ENCODE measurements at regions not wholly inside any gene's neighbourhood (a gene's known extent, or its start where the extent isn't known, plus 50 kb on each side); places are given as distances from the start of the nearest gene placed in this dataset.

DNA sequence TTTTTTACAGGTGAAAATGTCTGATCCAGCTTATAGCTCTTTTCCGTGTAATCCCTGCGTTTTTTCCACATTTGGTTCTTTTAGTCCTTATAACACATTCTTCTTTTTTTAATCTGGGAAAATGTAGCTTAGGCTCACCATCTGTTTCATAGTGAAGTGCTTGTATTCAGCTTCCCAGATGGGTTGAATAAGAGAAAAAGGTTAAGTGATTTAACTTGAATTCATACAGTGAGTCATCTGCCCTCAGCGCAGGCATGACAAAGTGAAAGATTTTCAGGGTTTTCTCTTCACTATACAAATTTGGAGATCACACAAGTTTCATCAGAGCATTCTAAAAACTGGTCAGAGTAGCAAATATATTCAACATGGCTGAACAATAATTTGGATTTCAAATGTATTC, 224.8 kb downstream of the SPRY2 start:
- DNase-seq (no peak), ATAC-seq (no peak)
- intact Hi-C loops (cut with DNase I, micrococcal nuclease): no loop called here
- POLR2A ChIA-PET: no interaction called here
- peaks cover 2% of the 10 kb centered on the region for H3K4me1 Mint-ChIP-seq
- CTCF ChIA-PET: interaction anchor here (1.2 kb wide), 1 partner anchor 35 kb away, joined by 3 read pairs; no protein-coding TSS in a partner anchor
- H3K36me3 Mint-ChIP-seq (ENCODE audit: low read depth): no peaks in the 10 kb centered on the region
- H3K27me3 Mint-ChIP-seq: no peaks in the 10 kb centered on the region
- H3K9me3 Mint-ChIP-seq (ENCODE audit: low read depth): no peaks in the 10 kb centered on the region
- no peak overlapping the region for H3K4me3 Mint-ChIP-seq
- no peak overlapping the region for H3K27ac Mint-ChIP-seq

DNA sequence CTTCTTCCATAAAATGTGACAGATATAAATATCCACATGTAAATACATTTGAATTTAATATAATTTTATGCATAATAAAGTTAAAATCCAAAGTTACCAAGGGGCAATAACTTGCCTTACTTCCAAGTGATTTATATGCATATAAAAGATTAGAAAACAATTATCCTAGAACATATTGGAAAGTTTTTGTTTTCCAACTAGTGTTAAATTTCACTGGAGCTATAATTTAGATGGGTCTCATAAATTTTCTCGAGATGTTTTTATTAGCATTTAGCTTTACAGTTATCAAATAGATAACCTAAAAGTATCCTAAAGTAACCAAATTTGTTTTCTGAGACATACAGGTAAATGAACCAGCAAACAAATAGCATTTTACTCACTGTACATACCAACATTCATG, 225.3 kb downstream of the SPRY2 start:
- POLR2A ChIA-PET: no interaction called here
- no peaks in the 10 kb centered on the region for H3K36me3 Mint-ChIP-seq (ENCODE audit: low read depth)
- no peak overlapping the region for H3K27ac Mint-ChIP-seq
- no peak for DNase-seq
- no peaks in the 10 kb centered on the region for H3K27me3 Mint-ChIP-seq
- intact Hi-C loops (cut with DNase I, micrococcal nuclease): no loop called here
- no peaks in the 10 kb centered on the region for H3K9me3 Mint-ChIP-seq (ENCODE audit: low read depth)
- H3K4me3 Mint-ChIP-seq: no peak overlapping the region
- CTCF ChIA-PET: interaction anchor here (1.2 kb wide), 1 partner anchor 35 kb away, joined by 3 read pairs; no protein-coding TSS in a partner anchor
- ATAC-seq: no peak
- H3K4me1 Mint-ChIP-seq: peaks cover 2% of the 10 kb centered on the region

DNA sequence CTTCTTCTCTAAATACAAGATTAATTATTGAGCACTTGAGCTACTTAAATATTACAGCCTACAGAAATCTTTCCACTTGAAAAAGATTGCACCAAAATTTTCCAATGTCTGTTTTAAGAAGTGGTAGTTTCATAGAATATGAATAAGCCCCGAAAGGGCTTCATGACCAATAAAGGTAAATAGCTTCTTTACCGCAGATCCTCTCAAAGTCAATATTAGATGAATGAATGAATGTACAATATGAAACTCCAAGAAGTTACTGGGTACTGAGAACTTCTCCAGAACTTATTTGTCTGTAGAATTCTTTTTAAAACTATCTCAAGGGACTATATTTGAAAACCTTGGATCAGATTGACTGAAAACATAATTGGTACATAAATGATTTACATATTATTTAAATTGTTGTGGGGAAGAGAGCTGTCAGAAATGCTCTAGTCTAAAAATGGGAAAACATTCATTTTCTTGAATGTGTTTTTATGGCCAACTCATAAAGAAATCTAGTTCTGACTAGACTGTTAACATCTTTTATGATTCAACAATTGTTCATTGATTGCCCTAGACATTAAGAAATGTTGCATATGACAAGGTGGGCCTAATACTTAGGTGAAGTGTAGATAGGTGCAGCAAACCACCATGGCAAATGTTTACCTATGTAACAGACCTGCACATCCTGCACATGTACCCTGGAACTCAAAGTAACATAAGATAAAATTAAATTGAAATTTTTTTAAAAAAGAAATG, 227.0 kb downstream of the SPRY2 start:
- ChIA-PET CTCF (interaction anchor here (1.5 kb wide), 1 partner anchor 16 kb away, joined by 3 read pairs; no protein-coding TSS in a partner anchor), POLR2A (no interaction called here)
- ATAC-seq (no peak), DNase-seq (no peak)
- no peaks in the 10 kb centered on the region for H3K27me3 Mint-ChIP-seq
- intact Hi-C loops (cut with DNase I, micrococcal nuclease): no loop called here
- H3K27ac Mint-ChIP-seq: no peak overlapping the region
- no peaks in the 10 kb centered on the region for H3K9me3 Mint-ChIP-seq (ENCODE audit: low read depth)
- no peak overlapping the region for H3K4me3 Mint-ChIP-seq
- H3K36me3 Mint-ChIP-seq (ENCODE audit: low read depth): no peaks in the 10 kb centered on the region
- H3K4me1 Mint-ChIP-seq: peaks cover 2% of the 10 kb centered on the region

DNA sequence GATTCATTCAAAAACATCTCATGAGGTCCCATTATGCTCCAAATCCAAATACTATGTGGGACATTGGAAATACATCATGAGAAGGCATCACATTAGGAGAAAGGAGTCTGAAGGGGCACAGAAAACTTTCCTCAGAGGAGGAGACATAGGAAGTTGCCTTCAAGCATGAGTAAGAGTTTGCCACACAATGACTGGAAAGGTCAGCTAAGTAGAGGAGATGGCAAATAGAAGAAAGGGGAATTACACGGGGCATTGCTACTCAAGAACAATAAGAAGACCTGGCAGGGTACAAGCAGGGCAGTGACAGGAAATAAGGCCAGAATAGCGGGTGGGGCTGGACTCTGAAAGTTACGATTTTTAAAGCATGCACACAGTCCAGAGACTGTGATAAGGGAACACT, 231.6 kb downstream of the SPRY2 start:
- ChIA-PET POLR2A (no interaction called here), CTCF (interaction anchor here (0.7 kb wide), 1 partner anchor 14 kb away, joined by 3 read pairs; no protein-coding TSS in a partner anchor)
- Mint-ChIP-seq H3K4me1 (no peaks in the 10 kb centered on the region), H3K4me3 (no peak overlapping the region), H3K36me3 (ENCODE audit: low read depth) (no peaks in the 10 kb centered on the region), H3K27me3 (peaks cover 2% of the 10 kb centered on the region), H3K27ac (no peak overlapping the region), H3K9me3 (ENCODE audit: low read depth) (no peaks in the 10 kb centered on the region)
- ATAC-seq: no peak
- intact Hi-C loops (cut with DNase I, micrococcal nuclease): no loop called here
- DNase-seq: no peak

DNA sequence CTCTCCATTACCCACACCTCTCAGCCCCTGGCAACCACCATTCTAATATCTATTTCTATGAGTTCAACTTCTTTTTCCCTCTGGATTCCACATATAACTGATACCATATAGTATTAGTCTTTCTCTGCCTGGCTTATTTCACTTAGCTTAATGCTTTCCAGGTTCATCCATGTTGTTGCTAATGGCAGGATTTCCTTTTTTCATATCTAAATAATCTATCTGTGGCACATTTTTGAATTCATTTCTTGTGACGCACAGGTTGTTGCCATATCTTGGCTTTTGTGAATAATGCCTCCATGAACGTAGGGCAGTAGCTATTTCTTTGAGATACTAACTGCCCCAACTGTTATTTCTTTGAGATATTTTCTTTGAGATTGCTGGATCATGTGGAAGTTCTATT, 235.6 kb downstream of the SPRY2 start:
- H3K27ac Mint-ChIP-seq: no peak overlapping the region
- H3K27me3 Mint-ChIP-seq: peaks cover 2% of the 10 kb centered on the region
- no peak for DNase-seq
- no peaks in the 10 kb centered on the region for H3K9me3 Mint-ChIP-seq (ENCODE audit: low read depth)
- CTCF ChIA-PET: no interaction called here
- intact Hi-C loops (cut with DNase I, micrococcal nuclease): no loop called here
- no peaks in the 10 kb centered on the region for H3K4me1 Mint-ChIP-seq
- no peak overlapping the region for H3K4me3 Mint-ChIP-seq
- POLR2A ChIA-PET: no interaction called here
- no peaks in the 10 kb centered on the region for H3K36me3 Mint-ChIP-seq (ENCODE audit: low read depth)
- no peak for ATAC-seq

DNA sequence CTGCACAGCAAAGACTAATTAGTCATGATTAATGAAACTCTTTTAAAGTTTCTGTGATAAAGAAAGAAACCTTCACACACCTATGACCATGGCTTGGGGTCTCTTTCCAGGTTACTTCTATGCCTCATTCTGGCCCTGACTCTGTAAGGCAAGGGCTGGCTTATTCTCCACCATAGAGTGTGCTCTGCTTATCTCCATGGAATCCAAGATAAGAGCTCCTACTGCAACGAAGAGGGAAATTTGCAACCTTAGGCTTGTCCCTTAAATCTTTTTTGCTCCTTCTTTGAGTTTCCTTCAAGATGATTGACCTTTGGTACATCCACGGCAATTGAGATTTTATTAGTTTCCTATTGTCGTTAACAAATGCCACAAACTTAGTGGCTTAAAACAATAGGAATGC, 239.9 kb downstream of the SPRY2 start:
- no peaks in the 10 kb centered on the region for H3K36me3 Mint-ChIP-seq (ENCODE audit: low read depth)
- H3K27ac Mint-ChIP-seq: no peak overlapping the region
- ATAC-seq (no peak), DNase-seq (no peak)
- no peaks in the 10 kb centered on the region for H3K9me3 Mint-ChIP-seq (ENCODE audit: low read depth)
- H3K27me3 Mint-ChIP-seq: no peaks in the 10 kb centered on the region
- ChIA-PET POLR2A (no interaction called here), CTCF (no interaction called here)
- H3K4me1 Mint-ChIP-seq: no peaks in the 10 kb centered on the region
- intact Hi-C loops (cut with DNase I, micrococcal nuclease): no loop called here
- no peak overlapping the region for H3K4me3 Mint-ChIP-seq

DNA sequence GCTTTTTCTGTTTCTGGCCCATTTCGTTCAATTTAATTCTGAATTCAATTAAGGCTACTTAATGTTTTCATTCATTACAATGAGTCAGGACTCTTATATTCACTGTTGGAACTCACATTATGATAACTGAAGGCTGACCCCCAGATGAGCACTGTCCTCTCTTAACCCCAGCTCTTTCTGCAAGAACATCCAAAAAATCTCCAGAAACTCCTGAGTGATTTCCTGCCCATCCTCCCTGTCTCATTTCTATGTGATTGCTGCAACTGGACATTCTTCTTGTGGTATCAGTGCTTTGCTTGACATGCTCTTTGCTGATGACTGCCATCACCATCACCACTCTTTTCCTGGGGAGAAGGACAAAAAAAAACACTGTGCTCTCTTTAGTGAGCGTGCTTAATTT, 240.3 kb downstream of the SPRY2 start:
- Mint-ChIP-seq H3K4me3 (no peak overlapping the region), H3K9me3 (ENCODE audit: low read depth) (no peaks in the 10 kb centered on the region), H3K4me1 (no peaks in the 10 kb centered on the region), H3K27me3 (no peaks in the 10 kb centered on the region), H3K36me3 (ENCODE audit: low read depth) (no peaks in the 10 kb centered on the region), H3K27ac (no peak overlapping the region)
- intact Hi-C loops (cut with DNase I, micrococcal nuclease): no loop called here
- no peak for DNase-seq
- ChIA-PET POLR2A (no interaction called here), CTCF (no interaction called here)
- ATAC-seq: no peak

DNA sequence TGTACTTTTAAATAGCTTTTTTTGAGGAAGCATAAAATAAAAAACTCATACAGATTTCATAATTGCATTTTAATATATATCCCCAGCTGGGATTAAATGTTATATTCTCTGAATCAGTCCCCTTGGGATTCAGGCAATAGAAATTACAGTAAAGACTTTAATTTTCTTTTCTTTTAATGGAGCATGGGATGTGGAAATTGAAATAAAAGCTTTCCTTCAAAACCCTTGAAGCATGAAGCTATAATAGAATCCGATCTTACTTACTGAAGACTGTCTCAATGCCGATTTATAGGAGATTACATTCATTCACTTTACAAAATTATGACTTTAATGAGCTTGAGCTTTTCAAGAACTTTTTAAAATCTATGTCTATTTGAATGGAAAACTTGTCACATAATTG, 243.4 kb downstream of the SPRY2 start:
- Mint-ChIP-seq H3K36me3 (ENCODE audit: low read depth) (no peaks in the 10 kb centered on the region), H3K4me1 (no peaks in the 10 kb centered on the region), H3K4me3 (no peak overlapping the region), H3K27ac (no peak overlapping the region), H3K9me3 (ENCODE audit: low read depth) (no peaks in the 10 kb centered on the region), H3K27me3 (no peaks in the 10 kb centered on the region)
- POLR2A ChIA-PET: no interaction called here
- CTCF ChIA-PET: interaction anchor here (1.4 kb wide), 1 partner anchor 16 kb away, joined by 3 read pairs; no protein-coding TSS in a partner anchor
- intact Hi-C loops (cut with DNase I, micrococcal nuclease): no loop called here
- DNase-seq (no peak), ATAC-seq (no peak)

DNA sequence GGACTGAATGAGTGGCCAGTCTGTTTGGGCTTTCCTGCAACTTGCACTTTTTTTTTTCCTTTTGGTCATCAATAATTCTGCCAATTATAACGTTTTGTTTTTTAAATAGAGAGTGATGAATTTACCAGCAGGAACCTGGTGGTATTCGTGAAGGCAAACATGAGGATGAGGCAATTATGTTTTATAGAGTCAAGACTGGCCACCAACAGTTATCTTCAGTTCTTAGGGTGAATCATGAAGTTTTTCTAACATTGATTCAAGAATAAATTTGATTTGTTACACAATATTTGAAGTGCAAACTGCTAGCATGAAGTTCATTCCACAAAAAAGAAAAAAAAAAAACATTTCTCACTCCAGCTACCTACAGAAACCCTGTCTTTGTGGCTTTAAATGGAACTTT, 244.5 kb downstream of the SPRY2 start:
- no peak overlapping the region for H3K4me3 Mint-ChIP-seq
- H3K36me3 Mint-ChIP-seq (ENCODE audit: low read depth): no peaks in the 10 kb centered on the region
- ChIA-PET POLR2A (no interaction called here), CTCF (no interaction called here)
- no peak overlapping the region for H3K27ac Mint-ChIP-seq
- no peaks in the 10 kb centered on the region for H3K27me3 Mint-ChIP-seq
- no peak for DNase-seq
- no peaks in the 10 kb centered on the region for H3K9me3 Mint-ChIP-seq (ENCODE audit: low read depth)
- no peak for ATAC-seq
- no peaks in the 10 kb centered on the region for H3K4me1 Mint-ChIP-seq
- intact Hi-C loops (cut with DNase I, micrococcal nuclease): no loop called here

DNA sequence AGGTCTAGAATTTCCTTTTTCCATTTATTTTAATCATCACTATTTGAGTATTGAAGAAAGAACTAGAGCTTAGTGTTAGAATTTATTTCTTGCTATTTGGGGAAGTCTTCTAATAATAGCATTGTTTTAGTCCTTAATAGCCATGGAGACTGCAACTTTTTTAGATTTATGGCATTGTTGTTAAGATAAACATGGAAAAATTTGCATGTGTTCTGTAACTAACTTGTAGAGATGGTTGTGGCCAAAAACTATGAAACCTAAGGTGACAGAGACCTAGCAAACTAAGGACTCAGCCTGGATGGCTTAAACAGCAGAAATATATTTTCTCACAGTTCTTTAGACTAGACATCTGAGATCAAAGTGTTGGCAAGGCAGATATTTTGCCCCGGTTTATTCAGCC, 246.4 kb downstream of the SPRY2 start:
- POLR2A ChIA-PET: no interaction called here
- Mint-ChIP-seq H3K27ac (no peak overlapping the region), H3K4me1 (no peaks in the 10 kb centered on the region), H3K27me3 (no peaks in the 10 kb centered on the region), H3K9me3 (ENCODE audit: low read depth) (no peaks in the 10 kb centered on the region), H3K4me3 (no peak overlapping the region), H3K36me3 (ENCODE audit: low read depth) (no peaks in the 10 kb centered on the region)
- DNase-seq: no peak
- CTCF ChIA-PET: no interaction called here
- no peak for ATAC-seq
- intact Hi-C loops (cut with DNase I, micrococcal nuclease): no loop called here

DNA sequence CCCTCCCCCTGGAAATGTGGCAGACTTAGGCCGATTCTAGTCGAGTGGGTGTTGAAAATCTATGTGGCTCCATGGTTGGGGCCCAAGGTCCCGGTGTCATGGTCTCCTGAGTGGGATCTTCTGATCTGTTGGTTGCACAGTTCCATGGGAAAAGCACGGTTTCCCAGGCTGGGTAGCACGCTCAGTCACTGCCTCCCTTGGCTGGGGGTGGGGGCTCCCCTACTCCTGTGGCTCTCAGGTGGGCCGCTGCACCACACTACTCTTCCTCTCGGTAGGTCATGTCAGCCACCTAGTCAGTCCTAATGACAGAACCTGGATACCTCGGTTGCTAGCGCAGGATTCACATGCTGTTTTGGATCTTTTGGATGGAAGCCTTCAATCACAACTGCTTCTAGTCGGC, 247.0 kb downstream of the SPRY2 start:
- ChIA-PET CTCF (no interaction called here), POLR2A (no interaction called here)
- no peaks in the 10 kb centered on the region for H3K4me1 Mint-ChIP-seq
- no peak for ATAC-seq
- H3K27ac Mint-ChIP-seq: no peak overlapping the region
- no peaks in the 10 kb centered on the region for H3K9me3 Mint-ChIP-seq (ENCODE audit: low read depth)
- H3K27me3 Mint-ChIP-seq: no peaks in the 10 kb centered on the region
- DNase-seq: no peak
- intact Hi-C loops (cut with DNase I, micrococcal nuclease): no loop called here
- no peak overlapping the region for H3K4me3 Mint-ChIP-seq
- H3K36me3 Mint-ChIP-seq (ENCODE audit: low read depth): no peaks in the 10 kb centered on the region

DNA sequence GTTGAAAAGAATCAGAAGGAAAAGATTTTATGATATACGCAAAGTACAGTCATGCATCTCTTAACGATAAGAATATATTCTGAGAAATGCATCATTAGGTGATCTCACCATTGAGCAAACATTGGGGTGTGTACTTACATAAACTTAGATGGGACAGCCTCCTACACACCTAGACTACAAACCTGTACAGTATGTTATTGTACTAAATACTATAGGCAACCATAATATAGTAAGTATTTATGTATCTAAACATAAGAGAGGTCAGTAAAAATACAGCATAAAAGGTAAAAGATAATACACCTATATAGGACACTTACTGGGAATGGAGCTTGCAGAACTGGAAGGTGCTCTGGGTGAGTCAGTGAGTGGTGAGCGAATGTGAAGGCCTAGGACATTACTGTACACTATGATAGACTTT, 254.6 kb downstream of the SPRY2 start:
- POLR2A ChIA-PET: no interaction called here
- ATAC-seq (no peak), DNase-seq (no peak)
- H3K36me3 Mint-ChIP-seq (ENCODE audit: low read depth): no peaks in the 10 kb centered on the region
- H3K4me3 Mint-ChIP-seq: no peak overlapping the region
- H3K9me3 Mint-ChIP-seq (ENCODE audit: low read depth): no peaks in the 10 kb centered on the region
- CTCF ChIA-PET: interaction anchor here (1.1 kb wide), 1 partner anchor 36 kb away, joined by 4 read pairs; no protein-coding TSS in a partner anchor
- H3K27ac Mint-ChIP-seq: no peak overlapping the region
- H3K27me3 Mint-ChIP-seq: no peaks in the 10 kb centered on the region
- H3K4me1 Mint-ChIP-seq: no peaks in the 10 kb centered on the region
- intact Hi-C loops (cut with DNase I, micrococcal nuclease): no loop called here
